ENCODE measurements at regions not wholly inside any gene's neighbourhood (a gene's known extent, or its start where the extent isn't known, plus 50 kb on each side); places are given as distances from the start of the nearest gene placed in this dataset.
"Not testable (repeated sequence)": the region's sequence is repeated elsewhere in the genome, so short reads cannot be mapped to it uniquely, and the experiment has no call there.

GRCh38 chr2:2590141-2590540, 259.1 kb upstream of the MYT1L start:
- no peak overlapping the region for H3K9ac ChIP-seq (ENCODE audit: insufficient read length, low read depth)
- DNase-seq (ENCODE audit: low read depth, low spot score), result no peak
- no peak overlapping the region for H3K4me3 ChIP-seq (ENCODE audit: insufficient read length, low read depth)
- H3K36me3 ChIP-seq (ENCODE audit: insufficient read depth, insufficient read length, low read length), result no peaks in the 10 kb centered on the region
- H3K9me3 ChIP-seq (ENCODE audit: insufficient read depth, low read length), result no peaks in the 10 kb centered on the region
- H3K4me1 ChIP-seq (ENCODE audit: insufficient read depth, insufficient read length), result no peaks in the 10 kb centered on the region
- TF ChIP-seq SUZ12 (IDR thresholded peaks at IDR 0.05; ENCODE audit: extremely low read depth, insufficient read depth, insufficient read length) (no peak), ZNF274 (IDR thresholded peaks at IDR 0.05; ENCODE audit: low read depth, low read length) (no peak), YY1 (IDR thresholded peaks at IDR 0.05; ENCODE audit: insufficient read depth, insufficient read length) (no peak)
- no peaks in the 10 kb centered on the region for H3K27me3 ChIP-seq (ENCODE audit: insufficient read depth, insufficient read length)

GRCh38 chr2:2588777-2589176, 257.7 kb upstream of the MYT1L start:
- no peak for DNase-seq (ENCODE audit: low read depth, low spot score)
- TF ChIP-seq SUZ12 (IDR thresholded peaks at IDR 0.05; ENCODE audit: extremely low read depth, insufficient read depth, insufficient read length) (no peak), YY1 (IDR thresholded peaks at IDR 0.05; ENCODE audit: insufficient read depth, insufficient read length) (no peak), ZNF274 (IDR thresholded peaks at IDR 0.05; ENCODE audit: low read depth, low read length) (no peak)
- H3K4me3 ChIP-seq (ENCODE audit: insufficient read length, low read depth), result no peak overlapping the region

GRCh38 chr2:2587354-2587753, 256.3 kb upstream of the MYT1L start:
- Histone ChIP-seq H3K9me3 (ENCODE audit: insufficient read depth, low read length) (no peaks in the 10 kb centered on the region), H3K36me3 (ENCODE audit: insufficient read depth, insufficient read length, low read length) (no peaks in the 10 kb centered on the region), H3K9ac (ENCODE audit: insufficient read length, low read depth) (no peak overlapping the region), H3K4me1 (ENCODE audit: insufficient read depth, insufficient read length) (peaks cover 3% of the 10 kb centered on the region), H3K4me3 (ENCODE audit: insufficient read length, low read depth) (no peak overlapping the region), H3K27me3 (ENCODE audit: insufficient read depth, insufficient read length) (no peaks in the 10 kb centered on the region)
- DNase-seq (ENCODE audit: low read depth, low spot score), result no peak
- TF ChIP-seq YY1 (IDR thresholded peaks at IDR 0.05; ENCODE audit: insufficient read depth, insufficient read length) (no peak), ZNF274 (IDR thresholded peaks at IDR 0.05; ENCODE audit: low read depth, low read length) (no peak), SUZ12 (IDR thresholded peaks at IDR 0.05; ENCODE audit: extremely low read depth, insufficient read depth, insufficient read length) (no peak)

More at GRCh38 chr2:2588777-2589176, 257.7 kb upstream of the MYT1L start:
- Histone ChIP-seq H3K4me1 (ENCODE audit: insufficient read depth, insufficient read length) (no peaks in the 10 kb centered on the region), H3K36me3 (ENCODE audit: insufficient read depth, insufficient read length, low read length) (no peaks in the 10 kb centered on the region), H3K9ac (ENCODE audit: insufficient read length, low read depth) (no peak overlapping the region), H3K9me3 (ENCODE audit: insufficient read depth, low read length) (no peaks in the 10 kb centered on the region), H3K27me3 (ENCODE audit: insufficient read depth, insufficient read length) (no peaks in the 10 kb centered on the region)

- no peak overlapping the region for H3K9ac ChIP-seq (ENCODE audit: insufficient read length, low read depth)
- no peak for DNase-seq (ENCODE audit: low read depth, low spot score)
- H3K36me3 ChIP-seq (ENCODE audit: insufficient read depth, insufficient read length, low read length), result no peaks in the 10 kb centered on the region
- peaks cover 3% of the 10 kb centered on the region for H3K4me1 ChIP-seq (ENCODE audit: insufficient read depth, insufficient read length)
- TF ChIP-seq ZNF274 (IDR thresholded peaks at IDR 0.05; ENCODE audit: low read depth, low read length) (no peak), SUZ12 (IDR thresholded peaks at IDR 0.05; ENCODE audit: extremely low read depth, insufficient read depth, insufficient read length) (no peak), YY1 (IDR thresholded peaks at IDR 0.05; ENCODE audit: insufficient read depth, insufficient read length) (no peak)
- no peak overlapping the region for H3K4me3 ChIP-seq (ENCODE audit: insufficient read length, low read depth)
- H3K27me3 ChIP-seq (ENCODE audit: insufficient read depth, insufficient read length), result no peaks in the 10 kb centered on the region
- no peaks in the 10 kb centered on the region for H3K9me3 ChIP-seq (ENCODE audit: insufficient read depth, low read length)
These were observed 255.9 kb upstream of the MYT1L start for GRCh38 chr2:2586931-2587330.

GRCh38 chr2:2586068-2586776, 255.1 kb upstream of the MYT1L start:
- no peak overlapping the region for H3K9ac ChIP-seq (ENCODE audit: insufficient read length, low read depth)
- no peak for DNase-seq (ENCODE audit: low read depth, low spot score)
- no peaks in the 10 kb centered on the region for H3K9me3 ChIP-seq (ENCODE audit: insufficient read depth, low read length)
- TF ChIP-seq YY1 (IDR thresholded peaks at IDR 0.05; ENCODE audit: insufficient read depth, insufficient read length) (no peak), ZNF274 (IDR thresholded peaks at IDR 0.05; ENCODE audit: low read depth, low read length) (no peak), SUZ12 (IDR thresholded peaks at IDR 0.05; ENCODE audit: extremely low read depth, insufficient read depth, insufficient read length) (no peak)
- no peak overlapping the region for H3K4me3 ChIP-seq (ENCODE audit: insufficient read length, low read depth)
- no peaks in the 10 kb centered on the region for H3K27me3 ChIP-seq (ENCODE audit: insufficient read depth, insufficient read length)
- H3K4me1 ChIP-seq (ENCODE audit: insufficient read depth, insufficient read length), result peaks cover 3% of the 10 kb centered on the region
- H3K36me3 ChIP-seq (ENCODE audit: insufficient read depth, insufficient read length, low read length), result no peaks in the 10 kb centered on the region

GRCh38 chr2:2582998-2583545, 252.0 kb upstream of the MYT1L start:
- no peak for DNase-seq (ENCODE audit: low read depth, low spot score)
- Histone ChIP-seq H3K9me3 (ENCODE audit: insufficient read depth, low read length) (no peaks in the 10 kb centered on the region), H3K4me3 (ENCODE audit: insufficient read length, low read depth) (no peak overlapping the region)

GRCh38 chr2:2581331-2582159, 250.5 kb upstream of the MYT1L start:
- Histone ChIP-seq H3K4me1 (ENCODE audit: insufficient read depth, insufficient read length) (peaks cover 3% of the 10 kb centered on the region), H3K9ac (ENCODE audit: insufficient read length, low read depth) (no peak overlapping the region), H3K36me3 (ENCODE audit: insufficient read depth, insufficient read length, low read length) (no peaks in the 10 kb centered on the region), H3K4me3 (ENCODE audit: insufficient read length, low read depth) (no peak overlapping the region), H3K27me3 (ENCODE audit: insufficient read depth, insufficient read length) (no peaks in the 10 kb centered on the region), H3K9me3 (ENCODE audit: insufficient read depth, low read length) (no peaks in the 10 kb centered on the region)
- DNase-seq (ENCODE audit: low read depth, low spot score), result no peak
- TF ChIP-seq SUZ12 (IDR thresholded peaks at IDR 0.05; ENCODE audit: extremely low read depth, insufficient read depth, insufficient read length), result no peak
- no peak for TF ChIP-seq YY1 (IDR thresholded peaks at IDR 0.05; ENCODE audit: insufficient read depth, insufficient read length)
- no peak for TF ChIP-seq ZNF274 (IDR thresholded peaks at IDR 0.05; ENCODE audit: low read depth, low read length)

More at GRCh38 chr2:2582998-2583545, 252.0 kb upstream of the MYT1L start:
- no peak overlapping the region for H3K9ac ChIP-seq (ENCODE audit: insufficient read length, low read depth)
- peaks cover 3% of the 10 kb centered on the region for H3K4me1 ChIP-seq (ENCODE audit: insufficient read depth, insufficient read length)
- no peaks in the 10 kb centered on the region for H3K36me3 ChIP-seq (ENCODE audit: insufficient read depth, insufficient read length, low read length)
- H3K27me3 ChIP-seq (ENCODE audit: insufficient read depth, insufficient read length), result no peaks in the 10 kb centered on the region
- TF ChIP-seq SUZ12 (IDR thresholded peaks at IDR 0.05; ENCODE audit: extremely low read depth, insufficient read depth, insufficient read length), result no peak
- no peak for TF ChIP-seq ZNF274 (IDR thresholded peaks at IDR 0.05; ENCODE audit: low read depth, low read length)
- TF ChIP-seq YY1 (IDR thresholded peaks at IDR 0.05; ENCODE audit: insufficient read depth, insufficient read length), result no peak

GRCh38 chr2:2580841-2581240, 249.8 kb upstream of the MYT1L start:
- DNase-seq (ENCODE audit: low read depth, low spot score); H3K4me1 ChIP-seq (ENCODE audit: insufficient read depth, insufficient read length); H3K36me3 ChIP-seq (ENCODE audit: insufficient read depth, insufficient read length, low read length); H3K4me3 ChIP-seq (ENCODE audit: insufficient read length, low read depth); H3K9me3 ChIP-seq (ENCODE audit: insufficient read depth, low read length); H3K27me3 ChIP-seq (ENCODE audit: insufficient read depth, insufficient read length); H3K9ac ChIP-seq (ENCODE audit: insufficient read length, low read depth): not testable (repeated sequence)

All from NT2/D1 (cell line).